ENCODE measurements at regions not wholly inside any gene's neighbourhood (a gene's known extent, or its start where the extent isn't known, plus 50 kb on each side); places are given as distances from the start of the nearest gene placed in this dataset.

DNA sequence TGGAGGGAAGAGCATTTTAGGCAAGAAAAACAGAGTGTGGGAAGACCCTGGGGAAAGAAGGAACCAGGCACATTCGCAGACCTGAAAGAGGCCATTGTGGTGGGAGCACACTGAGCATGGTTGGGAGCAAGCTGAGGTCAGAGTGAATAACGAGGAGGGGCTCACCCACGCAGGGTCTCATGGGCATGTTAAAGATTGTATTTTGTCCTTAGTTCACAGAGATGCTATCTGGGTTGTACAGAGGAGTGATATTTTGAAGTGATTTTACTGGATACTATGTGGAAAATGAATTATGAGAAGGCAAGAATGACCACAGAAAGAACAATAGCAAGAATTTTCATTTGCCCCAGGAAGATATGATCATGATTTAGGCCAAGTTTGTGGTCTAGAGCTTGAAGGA lies 578.3 kb upstream of the NR5A2 start:
- no peaks in the 10 kb centered on the region for H3K79me2 ChIP-seq (ENCODE audit: insufficient read depth, low read length)
- in situ Hi-C loops (cut with HindIII; ENCODE audit: extremely low pct_ligation_motif_present, low pct_unique_long_range_greater_than_20kb), result no loop called here
- no peaks in the 10 kb centered on the region for H3K4me1 ChIP-seq (ENCODE audit: insufficient read depth, low read length)
- H3K4me3 ChIP-seq (replicated peaks in 1 of 3; ENCODE audit: insufficient read depth in 1 of 3, low read depth in 2 of 3, low read length in 3 of 3), result no peak overlapping the region
- peaks cover 15% of the 10 kb centered on the region for H3K9me3 ChIP-seq (ENCODE audit: low read length)
- FAIRE-seq (no peak), DNase-seq (ENCODE audit: low spot score) (no peak), ATAC-seq (no peak)
- H3K4me2 ChIP-seq (ENCODE audit: low read depth, low read length), result 0 out of 2 replicates have a peak overlapping the region, but pooled peaks have one; percentile 6
- WGBS (ENCODE audit: low lambda C conversion rate), result 4% methylated on average over 3 of the region's 3 CpGs
- no peak overlapping the region for H2AFZ ChIP-seq (ENCODE audit: low read length)
- TF ChIP-seq ZNF709 (CRISPR knock-in tag; IDR thresholded peaks at IDR 0.05), result no peak
- no peak for TF ChIP-seq SSRP1 (CRISPR knock-in tag; IDR thresholded peaks at IDR 0.05)
- TF ChIP-seq, protein P1, sequence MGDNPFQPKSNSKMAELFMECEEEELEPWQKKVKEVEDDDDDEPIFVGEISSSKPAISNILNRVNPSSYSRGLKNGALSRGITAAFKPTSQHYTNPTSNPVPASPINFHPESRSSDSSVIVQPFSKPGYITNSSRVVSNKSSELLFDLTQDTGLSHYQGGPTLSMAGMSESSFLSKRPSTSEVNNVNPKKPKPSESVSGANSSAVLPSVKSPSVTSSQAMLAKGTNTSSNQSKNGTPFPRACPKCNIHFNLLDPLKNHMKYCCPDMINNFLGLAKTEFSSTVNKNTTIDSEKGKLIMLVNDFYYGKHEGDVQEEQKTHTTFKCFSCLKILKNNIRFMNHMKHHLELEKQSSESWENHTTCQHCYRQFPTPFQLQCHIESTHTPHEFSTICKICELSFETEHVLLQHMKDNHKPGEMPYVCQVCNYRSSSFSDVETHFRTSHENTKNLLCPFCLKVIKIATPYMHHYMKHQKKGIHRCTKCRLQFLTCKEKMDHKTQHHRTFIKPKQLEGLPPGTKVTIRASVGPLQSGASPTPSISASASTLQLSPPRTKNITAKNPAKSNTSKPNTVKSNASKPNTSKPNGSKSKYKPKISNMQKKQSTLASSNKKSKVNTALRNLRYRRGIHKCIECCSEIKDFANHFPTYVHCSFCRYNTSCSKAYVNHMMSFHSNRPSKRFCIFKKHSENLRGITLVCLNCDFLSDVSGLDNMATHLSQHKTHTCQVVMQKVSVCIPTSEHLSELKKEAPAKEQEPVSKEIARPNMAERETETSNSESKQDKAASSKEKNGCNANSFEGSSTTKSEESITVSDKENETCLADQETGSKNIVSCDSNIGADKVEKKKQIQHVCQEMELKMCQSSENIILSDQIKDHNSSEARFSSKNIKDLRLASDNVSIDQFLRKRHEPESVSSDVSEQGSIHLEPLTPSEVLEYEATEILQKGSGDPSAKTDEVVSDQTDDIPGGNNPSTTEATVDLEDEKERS (CRISPR knock-in tag; IDR thresholded peaks at IDR 0.05), result no peak
- no peak for TF ChIP-seq ZNF672 (CRISPR knock-in tag; IDR thresholded peaks at IDR 0.05)
- no peak for TF ChIP-seq ZNF460 (CRISPR knock-in tag; IDR thresholded peaks at IDR 0.05; ENCODE audit: borderline replicate concordance)
- TF ChIP-seq ZNF616 (CRISPR knock-in tag; IDR thresholded peaks at IDR 0.05; ENCODE audit: low read depth), result no peak
- no peak for TF ChIP-seq ZMYM3 (CRISPR knock-in tag; IDR thresholded peaks at IDR 0.05)
- no peak for TF ChIP-seq HES4 (CRISPR knock-in tag; IDR thresholded peaks at IDR 0.05; ENCODE audit: borderline replicate concordance)
- TF ChIP-seq SRSF9 (IDR thresholded peaks at IDR 0.05; ENCODE audit: borderline replicate concordance, insufficient read depth, low read depth, low read length, poor library complexity, severe bottlenecking), result no peak
- no peak for TF ChIP-seq ZNF788 (CRISPR knock-in tag; IDR thresholded peaks at IDR 0.05; ENCODE audit: borderline replicate concordance)
- no peak for TF ChIP-seq ZNF646 (CRISPR knock-in tag; IDR thresholded peaks at IDR 0.05)
- no peak for TF ChIP-seq SOX5 (CRISPR knock-in tag; IDR thresholded peaks at IDR 0.05; ENCODE audit: borderline replicate concordance)
- TF ChIP-seq U2AF2 (IDR thresholded peaks at IDR 0.05; ENCODE audit: low read depth, low read length), result no peak
- TF ChIP-seq ZFP36 (IDR thresholded peaks at IDR 0.05; ENCODE audit: borderline replicate concordance, low read depth, low read length, partially characterized antibody), result no peak
- TF ChIP-seq FIP1L1 (IDR thresholded peaks at IDR 0.05; ENCODE audit: borderline replicate concordance, insufficient read depth, low read depth, low read length), result no peak
- no peak for TF ChIP-seq NFE2 (CRISPR knock-in tag; IDR thresholded peaks at IDR 0.05)
- H3K36me3 ChIP-seq (replicated peaks in 1 of 2; ENCODE audit: control insufficient read depth in 1 of 2, insufficient read depth in 2 of 2, low read length in 2 of 2), result no peaks in the 10 kb centered on the region
- H4K20me1 ChIP-seq (ENCODE audit: insufficient read depth, low read length), result no peaks in the 10 kb centered on the region
- CTCF ChIA-PET (ENCODE audit: low intra/inter-chr PET ratio, low total read pairs), result no interaction called here
- intact Hi-C loops (cut with micrococcal nuclease; ENCODE audit: unreplicated experiment), result no loop called here
- no peak overlapping the region for H3K9ac ChIP-seq (ENCODE audit: insufficient read depth, low read depth, low read length)
- BruUV-seq (replicated peaks), result no TSS peak
- POLR2A ChIA-PET, result no interaction called here
- no peak overlapping the region for H3K27ac ChIP-seq (ENCODE audit: extremely low read length, insufficient read depth, low read length)
- no peaks in the 10 kb centered on the region; a peak in 1 of 5 replicates for H3K27me3 ChIP-seq (ENCODE audit: control insufficient read depth in 1 of 2, insufficient read depth in 2 of 2, low read length in 2 of 2)
